Keratinocyte (primary cell): ENCODE measurements at regions not wholly inside any gene's neighbourhood (a gene's known extent, or its start where the extent isn't known, plus 50 kb on each side); places are given as distances from the start of the nearest gene placed in this dataset.

ENCODE experiments used
- CTCF ChIP-seq, 3 experiments: IDR thresholded peaks in 1 of 3; conservative IDR thresholded peaks in 1 of 3; optimal IDR thresholded peaks in 1 of 3; 2 replicates in 2 of 3; 3 replicates in 1 of 3; pipeline versions ENCODE3 to v1.5.1; 2011; ENCODE audit warnings: low read length in 3 of 3, mild to moderate bottlenecking in 3 of 3, moderate library complexity in 2 of 3, control low read depth in 1 of 3, inconsistent platforms in 1 of 3; ENCODE audit not compliant: insufficient read depth in 2 of 3; ENCODE audit errors: extremely low read depth in 1 of 3
- EZH2 ChIP-seq: IDR thresholded peaks from one replicate; pipeline ENCODE4 v1.6.1; 2012; ENCODE audit warnings: inconsistent platforms, mild to moderate bottlenecking, low read length, moderate library complexity

DNA sequence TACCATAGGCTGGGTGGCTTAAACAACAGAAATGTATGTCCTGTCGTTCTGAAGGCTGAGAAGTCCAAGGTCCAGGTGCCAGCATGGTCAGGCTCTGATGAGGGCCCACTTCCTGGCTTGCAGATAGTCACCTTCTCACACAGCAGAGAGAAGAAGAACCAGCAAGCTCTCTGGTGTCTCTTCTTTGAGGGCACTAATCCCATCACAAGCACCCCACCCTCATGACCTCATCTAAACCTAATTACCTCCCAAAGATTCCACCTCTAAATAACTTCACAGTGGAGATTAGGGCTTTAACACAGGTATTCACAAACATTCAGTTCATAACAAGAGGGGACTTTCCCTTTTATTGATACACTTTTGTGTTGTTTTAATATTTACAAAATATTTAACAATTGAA lies 61.1 kb downstream of the RIN2 start:
- TF ChIP-seq CTCF (optimal IDR thresholded peaks at IDR 0.05 in 1 of 3, IDR thresholded peaks at IDR 0.05 in 1 of 3, conservative IDR thresholded peaks at IDR 0.05 in 1 of 3; ENCODE audit: extremely low read depth in 1 of 3, insufficient read depth in 2 of 3, low read length in 3 of 3) (no peak), EZH2 (no peak)
